ENCODE measurements at regions not wholly inside any gene's neighbourhood (a gene's known extent, or its start where the extent isn't known, plus 50 kb on each side); places are given as distances from the start of the nearest gene placed in this dataset.

GRCh38 chr1:201772178-201772577, 56.8 kb upstream of the IPO9 start:
- TF ChIP-seq CTCF (conservative IDR thresholded peaks at IDR 0.05; ENCODE audit: low read depth in 2 of 2), result no peak
- no peak for TF ChIP-seq POLR2AphosphoS5 (IDR thresholded peaks at IDR 0.05; ENCODE audit: low read depth)
- no peak for TF ChIP-seq EZH2 (IDR thresholded peaks at IDR 0.05; ENCODE audit: low read depth, unreplicated experiment)
- TF ChIP-seq REST (IDR thresholded peaks at IDR 0.05; ENCODE audit: unreplicated experiment), result no peak
